Smooth muscle cell (in vitro differentiated cells): ENCODE measurements at regions not wholly inside any gene's neighbourhood (a gene's known extent, or its start where the extent isn't known, plus 50 kb on each side); places are given as distances from the start of the nearest gene placed in this dataset.

Experiments used
- DNase-seq: peaks from one replicate; lab custom pipeline; 2025; ENCODE audit not compliant: unreplicated experiment; lab: John Stamatoyannopoulos, UW
- H2AFZ ChIP-seq: fragments of 200-600 bp; sonication (generic); 2 replicates; pipeline ENCODE4 v1.6.0; 2016; ENCODE audit warnings: antibody characterized with exemption, low read depth, mild to moderate bottlenecking
- H3F3A ChIP-seq: fragments of 200-600 bp; sonication (generic); 2 replicates; pipeline ENCODE4 v1.6.0; 2017; ENCODE audit warnings: antibody characterized with exemption, low read depth
- H3K27ac ChIP-seq: fragments of 200-600 bp; sonication (generic); 2 replicates; pipeline ENCODE4 v1.5.1; 2016; ENCODE audit warnings: low read depth, mild to moderate bottlenecking
- H3K27me3 ChIP-seq: fragments of 200-600 bp; sonication (generic); 2 replicates; pipeline ENCODE4 v1.6.1; 2016; ENCODE audit warnings: low read depth, mild to moderate bottlenecking
- H3K36me3 ChIP-seq: fragments of 200-600 bp; sonication (generic); 2 replicates; pipeline ENCODE4 v1.5.1; 2016; ENCODE audit warnings: low read depth
- H3K4me1 ChIP-seq: fragments of 200-600 bp; sonication (generic); 2 replicates; pipeline ENCODE4 v1.5.1; 2016; ENCODE audit warnings: low read depth
- H3K4me2 ChIP-seq: fragments of 200-600 bp; sonication (generic); 2 replicates; pipeline ENCODE4 v1.6.0; 2016; ENCODE audit warnings: mild to moderate bottlenecking
- H3K4me3 ChIP-seq: fragments of 200-600 bp; sonication (generic); 2 replicates; pipeline ENCODE4 v1.5.1; 2016; ENCODE audit warnings: mild to moderate bottlenecking
- H3K79me2 ChIP-seq: fragments of 200-600 bp; sonication (generic); 2 replicates; pipeline ENCODE4 v1.6.0; 2016; ENCODE audit warnings: low read depth, mild to moderate bottlenecking
- H3K9ac ChIP-seq: fragments of 200-600 bp; sonication (generic); 2 replicates; pipeline ENCODE4 v1.6.0; 2016; ENCODE audit warnings: low read depth
- H3K9me3 ChIP-seq: fragments of 200-600 bp; sonication (generic); replicated peaks from 2 replicates; pipeline ENCODE4 v1.5.1; 2016; ENCODE audit warnings: low read depth
- H4K20me1 ChIP-seq: fragments of 200-600 bp; sonication (generic); 2 replicates; pipeline ENCODE4 v1.6.0; 2016; ENCODE audit warnings: low read depth
- WGBS: methylation state at CpG from one replicate; pipeline ENCODE4 v1.1.7; 2016; ENCODE audit warnings: low lambda C conversion rate; 5-methylcytosine and 5-hydroxymethylcytosine counted together
- TF ChIP-seq, protein P1 (sequence below): fragments of 200-600 bp; sonication (generic); IDR thresholded peaks from 2 replicates; pipeline ENCODE4 v1.5.1; 2017; ENCODE audit warnings: borderline replicate concordance, mild to moderate bottlenecking, antibody characterized with exemption; ENCODE audit not compliant: insufficient read depth, poor library complexity, severe bottlenecking

DNA sequence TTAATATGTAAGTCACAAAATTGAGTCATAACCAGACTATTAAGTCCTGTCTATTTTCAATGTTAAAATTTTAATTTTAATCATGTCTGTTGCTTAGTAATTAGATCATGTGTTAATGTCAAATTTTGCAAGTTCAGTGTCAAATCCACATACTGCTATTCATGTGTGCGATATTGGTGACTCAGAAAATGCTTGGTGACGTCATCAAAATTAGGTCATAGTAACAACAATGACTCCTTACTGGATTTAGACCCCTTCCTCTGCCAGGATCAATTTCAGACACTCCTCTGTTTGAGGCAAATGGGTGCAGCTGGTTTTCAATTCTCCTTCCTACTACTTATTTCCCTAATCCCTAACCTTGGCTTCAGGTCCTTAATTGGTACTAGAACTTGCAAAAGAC, 1394.3 kb upstream of the SLC10A2 start:
- Histone ChIP-seq H2AFZ (no peak overlapping the region), H3K4me3 (no peak overlapping the region), H3F3A (no peaks in the 10 kb centered on the region), H4K20me1 (no peaks in the 10 kb centered on the region), H3K9me3 (no peaks in the 10 kb centered on the region), H3K4me1 (no peaks in the 10 kb centered on the region), H3K27ac (no peak overlapping the region), H3K36me3 (no peaks in the 10 kb centered on the region), H3K27me3 (no peaks in the 10 kb centered on the region), H3K4me2 (no peak overlapping the region), H3K79me2 (no peaks in the 10 kb centered on the region), H3K9ac (no peak overlapping the region)
- DNase-seq: no peak
- TF ChIP-seq, protein P1, sequence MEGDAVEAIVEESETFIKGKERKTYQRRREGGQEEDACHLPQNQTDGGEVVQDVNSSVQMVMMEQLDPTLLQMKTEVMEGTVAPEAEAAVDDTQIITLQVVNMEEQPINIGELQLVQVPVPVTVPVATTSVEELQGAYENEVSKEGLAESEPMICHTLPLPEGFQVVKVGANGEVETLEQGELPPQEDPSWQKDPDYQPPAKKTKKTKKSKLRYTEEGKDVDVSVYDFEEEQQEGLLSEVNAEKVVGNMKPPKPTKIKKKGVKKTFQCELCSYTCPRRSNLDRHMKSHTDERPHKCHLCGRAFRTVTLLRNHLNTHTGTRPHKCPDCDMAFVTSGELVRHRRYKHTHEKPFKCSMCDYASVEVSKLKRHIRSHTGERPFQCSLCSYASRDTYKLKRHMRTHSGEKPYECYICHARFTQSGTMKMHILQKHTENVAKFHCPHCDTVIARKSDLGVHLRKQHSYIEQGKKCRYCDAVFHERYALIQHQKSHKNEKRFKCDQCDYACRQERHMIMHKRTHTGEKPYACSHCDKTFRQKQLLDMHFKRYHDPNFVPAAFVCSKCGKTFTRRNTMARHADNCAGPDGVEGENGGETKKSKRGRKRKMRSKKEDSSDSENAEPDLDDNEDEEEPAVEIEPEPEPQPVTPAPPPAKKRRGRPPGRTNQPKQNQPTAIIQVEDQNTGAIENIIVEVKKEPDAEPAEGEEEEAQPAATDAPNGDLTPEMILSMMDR: no peak
- WGBS: 77% methylated on average over 2 of the region's 2 CpGs

DNA sequence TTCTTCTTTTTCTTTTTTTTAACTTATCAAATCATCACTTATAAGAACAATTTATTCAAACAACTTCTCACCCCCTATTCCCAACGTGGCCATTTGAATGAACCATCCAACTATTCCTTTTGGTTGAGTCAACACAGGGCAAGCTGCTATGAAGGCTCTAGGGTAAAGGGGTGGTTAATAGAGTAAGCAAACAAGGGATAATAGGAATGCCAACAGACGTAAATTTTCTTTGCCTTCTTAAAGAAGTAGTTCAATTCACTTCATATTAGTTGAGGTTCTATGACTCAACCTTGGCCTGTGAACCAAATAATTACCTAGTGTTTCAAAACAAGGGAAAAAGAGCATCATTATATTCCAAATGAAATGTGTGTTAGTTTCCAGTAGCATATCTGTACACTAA, 1383.8 kb upstream of the SLC10A2 start:
- Histone ChIP-seq H3K79me2 (no peaks in the 10 kb centered on the region), H3K4me2 (no peak overlapping the region), H3F3A (no peaks in the 10 kb centered on the region), H3K4me3 (no peak overlapping the region), H3K27ac (no peak overlapping the region), H3K36me3 (no peaks in the 10 kb centered on the region), H3K27me3 (no peaks in the 10 kb centered on the region), H3K9me3 (no peaks in the 10 kb centered on the region), H3K9ac (no peak overlapping the region), H2AFZ (no peak overlapping the region), H4K20me1 (no peaks in the 10 kb centered on the region), H3K4me1 (no peaks in the 10 kb centered on the region)
- TF ChIP-seq, protein P1: no peak
- DNase-seq: no peak
- WGBS: 69% methylated on average over 2 of the region's 2 CpGs

DNA sequence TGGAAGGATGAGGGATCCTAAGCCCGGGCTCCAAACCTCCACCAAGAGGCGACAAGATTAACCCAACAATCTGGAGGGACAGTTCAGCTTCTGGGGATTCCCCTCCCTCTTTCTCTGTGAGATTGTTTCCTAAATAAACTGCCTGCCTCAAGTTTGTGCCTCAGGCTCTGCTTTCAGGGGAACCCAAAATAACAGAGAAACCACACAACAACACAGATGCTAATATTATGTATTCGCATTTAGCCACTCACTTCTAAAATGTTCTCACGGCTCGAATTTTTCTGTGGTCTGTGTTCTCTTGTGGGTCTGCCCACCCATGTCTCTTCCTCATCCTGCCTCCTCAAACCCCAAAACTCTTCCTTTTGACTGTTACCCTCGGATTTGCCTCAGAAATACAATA, 1381.1 kb upstream of the SLC10A2 start:
- Histone ChIP-seq H3K4me2 (no peak overlapping the region), H3K27ac (no peak overlapping the region), H2AFZ (no peak overlapping the region), H3K36me3 (no peaks in the 10 kb centered on the region), H3F3A (no peaks in the 10 kb centered on the region), H3K4me1 (no peaks in the 10 kb centered on the region), H3K27me3 (no peaks in the 10 kb centered on the region), H3K9me3 (no peaks in the 10 kb centered on the region), H4K20me1 (no peaks in the 10 kb centered on the region), H3K4me3 (no peak overlapping the region), H3K79me2 (no peaks in the 10 kb centered on the region), H3K9ac (no peak overlapping the region)
- TF ChIP-seq, protein P1: no peak
- 74% methylated on average over 6 of the region's 6 CpGs for WGBS
- DNase-seq: no peak

DNA sequence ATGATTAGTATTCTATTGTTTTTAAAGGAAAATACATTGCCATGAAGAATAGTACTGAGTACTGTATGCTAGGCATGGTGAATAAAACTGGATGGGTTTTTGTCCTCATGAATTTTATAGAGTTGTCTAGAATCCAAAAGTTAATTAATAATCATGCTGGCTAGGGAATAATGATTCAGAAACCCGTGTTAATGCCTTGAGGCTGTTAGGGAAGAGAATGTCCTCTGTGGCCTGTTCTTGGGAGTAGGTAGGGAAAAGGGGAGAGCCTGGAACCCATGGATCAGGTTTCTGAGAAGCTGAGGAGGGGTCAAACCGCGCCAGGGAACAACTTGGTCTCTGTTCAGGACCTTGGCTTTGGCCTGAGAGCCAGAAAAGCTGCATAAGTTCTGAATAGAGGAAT, 1376.3 kb upstream of the SLC10A2 start:
- H3K36me3 ChIP-seq: no peaks in the 10 kb centered on the region
- TF ChIP-seq, protein P1: no peak

More for the DNA sequence above, 1376.3 kb upstream of the SLC10A2 start:
- Histone ChIP-seq H3K27me3 (no peaks in the 10 kb centered on the region), H3F3A (no peaks in the 10 kb centered on the region), H3K4me1 (no peaks in the 10 kb centered on the region), H3K79me2 (no peaks in the 10 kb centered on the region), H2AFZ (no peak overlapping the region), H3K4me3 (no peak overlapping the region), H3K9me3 (no peaks in the 10 kb centered on the region), H3K27ac (no peak overlapping the region), H3K4me2 (no peak overlapping the region), H3K9ac (no peak overlapping the region), H4K20me1 (no peaks in the 10 kb centered on the region)
- DNase-seq: no peak
- WGBS: 90% methylated on average over 3 of the region's 3 CpGs
